BJ (cell line): ENCODE measurements at regions not wholly inside any gene's neighbourhood (a gene's known extent, or its start where the extent isn't known, plus 50 kb on each side); places are given as distances from the start of the nearest gene placed in this dataset.
A peak's percentile ranks its signal among the peaks of the same experiment; 100 is the strongest.

ENCODE experiments used
- CTCF ChIA-PET: fragments of 350-600 bp; formaldehyde crosslinking; extraction: SDS; loops from one replicate; lab custom pipeline; 2021; ENCODE audit warnings: antibody characterized with exemption, inconsistent platforms; lab: Yijun Ruan, JAX
- POLR2A ChIA-PET: fragments of 300-600 bp; sonication (Branson Sonifier 250); formaldehyde crosslinking; extraction: SDS; loops from one replicate; lab custom pipeline; 2021; ENCODE audit warnings: antibody characterized with exemption; lab: Charles Lee
- DNase-seq: peaks from one replicate; pipeline ENCODE4 v3.0.0-alpha.2; 2011; ENCODE audit warnings: low read depth
- H3K27me3 ChIP-seq: 2 replicates; pipeline ENCODE4 v1.6.0; 2011; ENCODE audit warnings: low read length; ENCODE audit not compliant: control insufficient read depth, insufficient read depth
- H3K36me3 ChIP-seq: 2 replicates; pipeline ENCODE4 v1.5.1; 2011; ENCODE audit warnings: low read length; ENCODE audit not compliant: control insufficient read depth, insufficient read depth
- H3K4me3 ChIP-seq: 2 replicates; pipeline ENCODE4 v1.5.1; 2011; ENCODE audit warnings: low read depth, mild to moderate bottlenecking, control low read depth, low read length
- CTCF ChIP-seq: IDR thresholded peaks from 2 replicates; pipeline ENCODE4 v1.5.1; 2011; ENCODE audit warnings: low read depth, mild to moderate bottlenecking, control low read depth, inconsistent platforms, low read length, moderate library complexity; ENCODE audit not compliant: insufficient read depth

GRCh38 chr21:43272591-43272990 lies 103.8 kb downstream of the CRYAA start:
- no peak for DNase-seq
- no peak for TF ChIP-seq CTCF
- ChIA-PET CTCF (interaction anchor here (1.6 kb wide), 1 partner anchor 15 kb away, joined by 4 read pairs; no protein-coding TSS in a partner anchor), POLR2A (no interaction called here)
- no peaks in the 10 kb centered on the region for H3K36me3 ChIP-seq
- H3K4me3 ChIP-seq, result no peak overlapping the region
- H3K27me3 ChIP-seq, result peaks cover 17% of the 10 kb centered on the region

- H3K4me3 ChIP-seq, result no peak overlapping the region
- peaks cover 16% of the 10 kb centered on the region for H3K27me3 ChIP-seq
- H3K36me3 ChIP-seq, result no peaks in the 10 kb centered on the region
- DNase-seq, result no peak
- CTCF ChIA-PET, result no interaction called here
- no peak for TF ChIP-seq CTCF
- POLR2A ChIA-PET, result no interaction called here
Observed at GRCh38 chr21:43271452-43272020, 102.7 kb downstream of the CRYAA start.

GRCh38 chr21:43270800-43271301 lies 102.0 kb downstream of the CRYAA start:
- H3K4me3 ChIP-seq, result no peak overlapping the region
- CTCF ChIA-PET, result no interaction called here
- POLR2A ChIA-PET, result no interaction called here
- no peaks in the 10 kb centered on the region for H3K36me3 ChIP-seq
- TF ChIP-seq CTCF, result no peak
- peaks cover 16% of the 10 kb centered on the region for H3K27me3 ChIP-seq
- DNase-seq, result no peak

GRCh38 chr21:43269957-43270705 lies 101.3 kb downstream of the CRYAA start:
- DNase-seq, result no peak
- CTCF ChIA-PET, result interaction anchor here (1.3 kb wide), 1 partner anchor 65 kb away, joined by 3 read pairs; no protein-coding TSS in a partner anchor
- Histone ChIP-seq H3K36me3 (no peaks in the 10 kb centered on the region), H3K27me3 (peaks cover 14% of the 10 kb centered on the region), H3K4me3 (no peak overlapping the region)
- no peak for TF ChIP-seq CTCF
- POLR2A ChIA-PET, result no interaction called here

- no peaks in the 10 kb centered on the region for H3K36me3 ChIP-seq
- no peak overlapping the region for H3K4me3 ChIP-seq
- CTCF ChIA-PET, result interaction anchor here (1.3 kb wide), 1 partner anchor 64 kb away, joined by 3 read pairs; no protein-coding TSS in a partner anchor
- POLR2A ChIA-PET, result no interaction called here
- TF ChIP-seq CTCF, result peak; percentile 22; the same call in 1 of the 2 replicates
- H3K27me3 ChIP-seq, result peaks cover 12% of the 10 kb centered on the region
- DNase-seq, result no peak
Observed at GRCh38 chr21:43269440-43269839, 100.6 kb downstream of the CRYAA start.
